Smooth muscle cell (in vitro differentiated cells): ENCODE measurements at regions not wholly inside any gene's neighbourhood (a gene's known extent, or its start where the extent isn't known, plus 50 kb on each side); places are given as distances from the start of the nearest gene placed in this dataset.
"Not testable (repeated sequence)": the region's sequence is repeated elsewhere in the genome, so short reads cannot be mapped to it uniquely, and the experiment has no call there.

Source experiments
- DNase-seq: peaks from one replicate; lab custom pipeline; 2025; ENCODE audit not compliant: unreplicated experiment; lab: John Stamatoyannopoulos, UW
- H2AFZ ChIP-seq: fragments of 200-600 bp; sonication (generic); 2 replicates; pipeline ENCODE4 v1.6.0; 2016; ENCODE audit warnings: antibody characterized with exemption, low read depth, mild to moderate bottlenecking
- H3F3A ChIP-seq: fragments of 200-600 bp; sonication (generic); 2 replicates; pipeline ENCODE4 v1.6.0; 2017; ENCODE audit warnings: antibody characterized with exemption, low read depth
- H3K27ac ChIP-seq: fragments of 200-600 bp; sonication (generic); 2 replicates; pipeline ENCODE4 v1.5.1; 2016; ENCODE audit warnings: low read depth, mild to moderate bottlenecking
- H3K27me3 ChIP-seq: fragments of 200-600 bp; sonication (generic); 2 replicates; pipeline ENCODE4 v1.6.1; 2016; ENCODE audit warnings: low read depth, mild to moderate bottlenecking
- H3K36me3 ChIP-seq: fragments of 200-600 bp; sonication (generic); 2 replicates; pipeline ENCODE4 v1.5.1; 2016; ENCODE audit warnings: low read depth
- H3K4me1 ChIP-seq: fragments of 200-600 bp; sonication (generic); 2 replicates; pipeline ENCODE4 v1.5.1; 2016; ENCODE audit warnings: low read depth
- H3K4me2 ChIP-seq: fragments of 200-600 bp; sonication (generic); 2 replicates; pipeline ENCODE4 v1.6.0; 2016; ENCODE audit warnings: mild to moderate bottlenecking
- H3K4me3 ChIP-seq: fragments of 200-600 bp; sonication (generic); 2 replicates; pipeline ENCODE4 v1.5.1; 2016; ENCODE audit warnings: mild to moderate bottlenecking
- H3K79me2 ChIP-seq: fragments of 200-600 bp; sonication (generic); 2 replicates; pipeline ENCODE4 v1.6.0; 2016; ENCODE audit warnings: low read depth, mild to moderate bottlenecking
- H3K9ac ChIP-seq: fragments of 200-600 bp; sonication (generic); 2 replicates; pipeline ENCODE4 v1.6.0; 2016; ENCODE audit warnings: low read depth
- H3K9me3 ChIP-seq: fragments of 200-600 bp; sonication (generic); replicated peaks from 2 replicates; pipeline ENCODE4 v1.5.1; 2016; ENCODE audit warnings: low read depth
- H4K20me1 ChIP-seq: fragments of 200-600 bp; sonication (generic); 2 replicates; pipeline ENCODE4 v1.6.0; 2016; ENCODE audit warnings: low read depth
- WGBS: methylation state at CpG from one replicate; pipeline ENCODE4 v1.1.7; 2016; ENCODE audit warnings: low lambda C conversion rate; 5-methylcytosine and 5-hydroxymethylcytosine counted together
- TF ChIP-seq, protein P1 (sequence below): fragments of 200-600 bp; sonication (generic); IDR thresholded peaks from 2 replicates; pipeline ENCODE4 v1.5.1; 2017; ENCODE audit warnings: borderline replicate concordance, mild to moderate bottlenecking, antibody characterized with exemption; ENCODE audit not compliant: insufficient read depth, poor library complexity, severe bottlenecking

DNA sequence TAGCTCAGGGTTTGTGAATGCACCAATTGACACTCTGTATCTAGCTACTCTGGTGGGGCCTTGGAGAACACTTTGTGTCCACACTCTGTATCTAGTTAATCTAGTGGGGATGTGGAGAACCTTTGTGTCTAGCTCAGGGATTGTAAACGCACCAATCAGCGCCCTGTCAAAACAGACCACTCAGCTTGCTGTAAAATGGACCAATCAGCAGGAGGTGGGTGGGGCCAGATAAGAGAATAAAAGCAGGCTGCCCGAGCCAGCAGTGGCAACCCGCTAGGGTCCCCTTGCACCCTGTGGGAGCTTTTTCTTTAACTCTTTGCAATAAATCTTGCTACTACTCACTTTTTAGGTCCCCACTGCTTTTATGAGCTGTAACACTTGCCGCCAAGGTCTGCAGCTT, 115.6 kb upstream of the MBNL1 start:
- not testable (repeated sequence) for H3K4me3 ChIP-seq, H4K20me1 ChIP-seq, H3K27ac ChIP-seq, H3K4me2 ChIP-seq, H3K27me3 ChIP-seq, H3K79me2 ChIP-seq, DNase-seq, H3K4me1 ChIP-seq, H3K9ac ChIP-seq, H3K36me3 ChIP-seq, H3K9me3 ChIP-seq, H3F3A ChIP-seq, H2AFZ ChIP-seq
- 96% methylated on average over 5 of the region's 5 CpGs for WGBS

DNA sequence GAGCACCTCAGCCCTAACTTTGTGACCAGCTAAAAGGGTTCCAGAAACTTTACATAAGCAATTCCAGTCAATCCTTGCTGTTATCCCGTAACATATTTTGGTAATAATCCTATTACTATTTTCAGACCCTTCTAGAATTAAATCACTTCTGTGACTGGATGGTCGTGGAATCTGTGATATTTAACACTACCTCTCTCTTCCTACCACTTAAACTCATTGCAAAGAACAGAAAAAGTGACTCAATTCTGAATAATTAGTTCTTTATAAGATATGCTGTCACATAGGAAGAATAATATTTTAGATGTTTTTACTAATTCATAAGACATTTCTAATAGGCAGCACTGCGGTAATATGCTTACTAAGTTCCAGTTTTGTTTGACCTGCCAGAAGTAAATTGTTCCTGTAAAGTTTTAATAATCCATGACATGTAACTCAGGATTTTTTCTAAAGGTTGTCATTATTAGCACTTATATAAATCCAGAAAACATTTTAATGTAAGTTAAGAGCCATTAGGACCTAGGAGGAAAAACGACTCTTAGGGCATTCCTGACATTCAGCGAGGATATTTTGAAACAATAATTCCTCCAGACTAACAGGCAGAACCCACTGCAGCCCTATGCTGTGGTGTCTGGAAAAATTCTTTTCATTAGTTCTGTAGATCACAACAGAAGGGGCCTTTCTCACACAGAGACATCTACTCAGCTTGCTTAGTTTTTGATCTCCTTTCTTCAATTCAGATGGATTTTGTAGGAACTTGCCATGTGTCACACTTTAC, 113.3 kb upstream of the MBNL1 start:
- H3K4me3 ChIP-seq, result no peak overlapping the region
- WGBS, result 48% methylated on average over 5 of the region's 5 CpGs
- H3K27me3 ChIP-seq, result no peaks in the 10 kb centered on the region
- no peak for DNase-seq
- no peaks in the 10 kb centered on the region for H4K20me1 ChIP-seq
- H3K9ac ChIP-seq, result no peak overlapping the region
- H3K4me1 ChIP-seq, result peaks cover 12% of the 10 kb centered on the region
- H3K27ac ChIP-seq, result peak overlapping the region; percentile 28
- H3K4me2 ChIP-seq, result peak overlapping the region; percentile 61
- TF ChIP-seq, protein P1, sequence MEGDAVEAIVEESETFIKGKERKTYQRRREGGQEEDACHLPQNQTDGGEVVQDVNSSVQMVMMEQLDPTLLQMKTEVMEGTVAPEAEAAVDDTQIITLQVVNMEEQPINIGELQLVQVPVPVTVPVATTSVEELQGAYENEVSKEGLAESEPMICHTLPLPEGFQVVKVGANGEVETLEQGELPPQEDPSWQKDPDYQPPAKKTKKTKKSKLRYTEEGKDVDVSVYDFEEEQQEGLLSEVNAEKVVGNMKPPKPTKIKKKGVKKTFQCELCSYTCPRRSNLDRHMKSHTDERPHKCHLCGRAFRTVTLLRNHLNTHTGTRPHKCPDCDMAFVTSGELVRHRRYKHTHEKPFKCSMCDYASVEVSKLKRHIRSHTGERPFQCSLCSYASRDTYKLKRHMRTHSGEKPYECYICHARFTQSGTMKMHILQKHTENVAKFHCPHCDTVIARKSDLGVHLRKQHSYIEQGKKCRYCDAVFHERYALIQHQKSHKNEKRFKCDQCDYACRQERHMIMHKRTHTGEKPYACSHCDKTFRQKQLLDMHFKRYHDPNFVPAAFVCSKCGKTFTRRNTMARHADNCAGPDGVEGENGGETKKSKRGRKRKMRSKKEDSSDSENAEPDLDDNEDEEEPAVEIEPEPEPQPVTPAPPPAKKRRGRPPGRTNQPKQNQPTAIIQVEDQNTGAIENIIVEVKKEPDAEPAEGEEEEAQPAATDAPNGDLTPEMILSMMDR, result no peak
- H3F3A ChIP-seq, result peaks cover 4% of the 10 kb centered on the region
- no peaks in the 10 kb centered on the region for H3K9me3 ChIP-seq
- H2AFZ ChIP-seq, result peak overlapping the region; percentile 71
- H3K36me3 ChIP-seq, result no peaks in the 10 kb centered on the region
- no peaks in the 10 kb centered on the region for H3K79me2 ChIP-seq

DNA sequence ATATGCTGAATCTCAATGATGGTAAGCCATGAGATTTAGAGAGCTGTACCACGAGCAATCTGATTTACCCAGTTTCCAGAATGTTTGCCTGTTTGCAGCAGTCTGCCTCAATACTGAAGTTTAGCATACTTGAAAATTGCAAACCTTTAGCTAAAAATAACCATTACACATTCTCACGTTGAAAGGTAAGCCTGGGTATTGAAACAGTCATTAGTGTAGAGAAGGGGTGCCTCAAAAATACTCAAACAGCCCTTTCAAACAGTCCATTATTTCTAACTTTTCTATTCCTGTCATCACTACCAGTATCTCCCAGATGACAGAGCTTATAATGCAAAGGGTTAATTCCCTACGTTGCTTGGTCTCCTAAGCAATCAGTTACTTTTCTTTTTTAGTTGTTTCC, 111.8 kb upstream of the MBNL1 start:
- Histone ChIP-seq H4K20me1 (no peaks in the 10 kb centered on the region), H3K27ac (no peak overlapping the region), H3K4me1 (peaks cover 8% of the 10 kb centered on the region), H2AFZ (peak overlapping the region; percentile 31), H3K9me3 (no peaks in the 10 kb centered on the region), H3K9ac (no peak overlapping the region), H3K4me3 (no peak overlapping the region), H3K27me3 (no peaks in the 10 kb centered on the region), H3K36me3 (no peaks in the 10 kb centered on the region), H3K79me2 (no peaks in the 10 kb centered on the region), H3K4me2 (no peak overlapping the region), H3F3A (no peaks in the 10 kb centered on the region)
- no peak for DNase-seq
- 63% methylated on average over 3 of the region's 3 CpGs for WGBS
- TF ChIP-seq, protein P1, result no peak

DNA sequence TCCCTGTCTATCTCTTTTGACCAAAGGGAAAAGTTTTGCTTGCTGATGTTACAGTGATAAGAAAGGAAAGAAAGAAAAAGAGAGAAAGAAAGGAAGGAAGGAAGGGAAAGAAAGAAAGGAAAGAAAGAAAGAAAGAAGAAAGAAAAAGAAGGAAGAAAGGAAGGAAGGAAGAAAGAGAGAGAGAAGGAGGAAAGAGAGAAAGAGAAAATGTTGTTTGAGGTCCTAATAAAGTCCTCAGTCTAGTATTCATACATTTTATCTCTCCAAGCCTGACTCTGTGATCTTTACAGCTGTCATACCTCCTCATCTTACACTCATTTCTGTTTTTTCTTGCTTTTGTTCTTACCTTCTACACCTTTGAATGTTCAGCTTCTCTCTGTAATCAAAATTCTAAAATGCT, 111.4 kb upstream of the MBNL1 start:
- Histone ChIP-seq H3K36me3 (no peaks in the 10 kb centered on the region), H4K20me1 (no peaks in the 10 kb centered on the region), H3K4me3 (no peak overlapping the region), H3K27ac (no peak overlapping the region), H3K27me3 (no peaks in the 10 kb centered on the region), H3K9me3 (no peaks in the 10 kb centered on the region), H3K4me1 (peaks cover 8% of the 10 kb centered on the region), H3K79me2 (no peaks in the 10 kb centered on the region), H3K4me2 (no peak overlapping the region), H3F3A (no peaks in the 10 kb centered on the region), H3K9ac (no peak overlapping the region), H2AFZ (peak overlapping the region; percentile 31)
- DNase-seq, result no peak
- TF ChIP-seq, protein P1, result no peak
